ENCODE measurements at regions not wholly inside any gene's neighbourhood (a gene's known extent, or its start where the extent isn't known, plus 50 kb on each side); places are given as distances from the start of the nearest gene placed in this dataset.

- no peak for DNase-seq
Measured at GRCh38 chr7:124989911-124990310, 60.3 kb upstream of the POT1 start.

Measured in NCI-H510A treated with DMSO at 0.1 percent for 48 hours (cell line).